GM19043 (cell line): ENCODE measurements at regions not wholly inside any gene's neighbourhood (a gene's known extent, or its start where the extent isn't known, plus 50 kb on each side); places are given as distances from the start of the nearest gene placed in this dataset.

Source experiments
- ATAC-seq: cut with Tn5 transposase; IDR thresholded peaks from one replicate; pipeline ENCODE4 v1.9.1; 2021; ENCODE audit warnings: low read depth; ENCODE audit not compliant: unreplicated experiment

- no peak for ATAC-seq
These were observed 92.3 kb downstream of the HS1BP3 start for GRCh38 chr2:20558391-20559150.

GRCh38 chr2:20559277-20559676, 91.6 kb downstream of the HS1BP3 start:
- ATAC-seq = no peak

DNA sequence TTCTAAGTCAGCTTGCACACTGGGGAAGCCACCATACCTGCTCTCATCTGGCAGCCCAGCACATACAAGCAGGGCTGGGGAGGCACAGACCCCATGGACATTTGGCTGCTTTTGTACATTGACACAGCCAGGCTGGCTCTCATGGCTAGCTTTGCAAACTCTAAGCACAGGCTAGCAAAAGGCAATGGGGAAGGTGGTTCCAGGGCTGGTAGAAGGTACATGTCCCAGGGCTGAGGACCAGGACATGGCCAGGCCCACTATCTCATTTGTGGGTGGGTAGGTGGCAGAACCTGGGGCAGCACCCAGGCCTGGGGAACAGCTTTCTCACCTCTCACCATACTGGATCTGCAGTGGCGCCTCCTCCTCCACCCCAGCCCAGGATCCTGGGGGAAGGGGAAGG, 90.9 kb downstream of the HS1BP3 start:
- no peak for ATAC-seq

DNA sequence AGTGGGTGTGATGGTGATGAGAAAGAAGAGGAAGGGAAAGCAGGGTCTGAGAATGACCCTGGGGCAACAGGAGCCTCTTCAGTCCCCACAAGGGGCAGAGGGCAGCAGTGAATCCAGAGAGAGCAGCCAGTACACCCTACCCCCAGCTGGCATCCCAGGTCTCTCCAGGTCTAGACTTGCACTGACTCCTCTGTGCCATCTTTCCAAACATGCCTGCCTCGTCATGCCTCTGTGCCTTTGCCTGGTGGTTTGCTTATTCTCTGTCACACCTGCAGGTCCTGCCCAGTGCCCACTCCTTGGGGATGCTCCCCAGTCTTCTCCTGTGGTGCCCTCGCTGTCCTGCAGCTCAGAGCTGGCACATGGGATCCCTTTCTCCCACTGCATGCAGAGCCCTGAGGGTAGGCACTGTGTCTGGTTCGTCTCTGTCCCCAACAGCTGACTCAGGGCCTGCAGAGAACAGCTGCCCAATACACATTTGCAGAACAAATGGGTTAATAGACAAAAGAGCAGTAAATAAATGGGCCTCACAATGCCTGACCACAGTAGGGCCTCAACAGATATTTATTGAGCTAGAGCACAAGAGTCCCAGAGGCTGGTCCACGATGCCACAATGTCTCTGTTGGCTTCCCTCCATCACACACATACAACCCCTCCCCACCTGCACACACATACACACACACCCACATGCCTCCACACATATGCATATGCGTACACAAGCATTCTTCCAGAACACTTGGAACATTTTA, 89.8 kb downstream of the HS1BP3 start:
- ATAC-seq = no peak

GRCh38 chr2:20561637-20562454, 89.1 kb downstream of the HS1BP3 start:
- ATAC-seq = no peak

GRCh38 chr2:20562540-20563225, 88.2 kb downstream of the HS1BP3 start:
- ATAC-seq = no peak

GRCh38 chr2:20563251-20563650, 87.6 kb downstream of the HS1BP3 start:
- ATAC-seq = no peak

DNA sequence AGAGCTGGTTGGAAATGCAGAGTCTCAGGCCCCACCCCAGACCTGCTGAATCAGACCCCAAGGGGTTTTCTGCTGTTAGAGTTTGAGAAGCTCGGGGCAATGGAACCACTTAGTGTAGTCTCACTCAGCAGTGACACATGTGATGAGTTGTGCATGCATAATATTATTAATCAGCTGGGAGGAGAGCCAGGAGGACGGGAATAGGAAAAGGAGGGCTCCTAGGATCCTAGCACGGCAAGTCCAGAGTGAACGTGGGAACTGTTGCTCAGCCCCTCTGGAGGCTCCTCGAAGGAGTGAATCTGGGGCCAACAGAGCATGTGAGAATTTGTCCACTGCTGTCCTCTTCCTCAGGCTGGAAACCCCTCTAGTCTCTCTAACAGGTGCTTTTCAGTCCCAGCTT, 87.1 kb downstream of the HS1BP3 start:
- ATAC-seq = no peak

- no peak for ATAC-seq
These were observed 85.7 kb downstream of the HS1BP3 start for GRCh38 chr2:20565101-20565622.

- ATAC-seq = no peak
These were observed 85.2 kb downstream of the HS1BP3 start for GRCh38 chr2:20565623-20566236.

GRCh38 chr2:20566331-20566730, 84.6 kb downstream of the HS1BP3 start:
- no peak for ATAC-seq

- no peak for ATAC-seq
These were observed 83.6 kb downstream of the HS1BP3 start for GRCh38 chr2:20567159-20567925.
